Urinary bladder (tissue), 3 donors: ENCODE measurements at regions not wholly inside any gene's neighbourhood (a gene's known extent, or its start where the extent isn't known, plus 50 kb on each side); places are given as distances from the start of the nearest gene placed in this dataset.

Experiments
- DNase-seq: peaks from one replicate; pipeline ENCODE4 v3.0.0-alpha.2; 2015; ENCODE audit errors: extremely low spot score
- H3K27ac ChIP-seq: one replicate; pipeline ENCODE4 v1.5.1; 2013; ENCODE audit warnings: low read depth, mild to moderate bottlenecking, moderate library complexity
- H3K36me3 ChIP-seq: one replicate; pipeline ENCODE4 v1.6.1; 2013; ENCODE audit warnings: mild to moderate bottlenecking, moderate library complexity; ENCODE audit not compliant: insufficient read depth
- H3K4me1 ChIP-seq: one replicate; pipeline ENCODE4 v1.6.1; 2013; ENCODE audit warnings: mild to moderate bottlenecking, moderate library complexity; ENCODE audit not compliant: insufficient read depth
- H3K4me3 ChIP-seq: one replicate; pipeline ENCODE4 v1.5.1; 2013; ENCODE audit warnings: low read depth, low read length
- WGBS: extraction: QIAGEN DNeasy Blood & Tissue Kit; methylation state at CpG from one replicate; pipeline ENCODE4 v1.1.7; 2013; 5-methylcytosine and 5-hydroxymethylcytosine counted together
- donor health status: healthy with polysubstance abuse.
- donor health status: healthy.

DNA sequence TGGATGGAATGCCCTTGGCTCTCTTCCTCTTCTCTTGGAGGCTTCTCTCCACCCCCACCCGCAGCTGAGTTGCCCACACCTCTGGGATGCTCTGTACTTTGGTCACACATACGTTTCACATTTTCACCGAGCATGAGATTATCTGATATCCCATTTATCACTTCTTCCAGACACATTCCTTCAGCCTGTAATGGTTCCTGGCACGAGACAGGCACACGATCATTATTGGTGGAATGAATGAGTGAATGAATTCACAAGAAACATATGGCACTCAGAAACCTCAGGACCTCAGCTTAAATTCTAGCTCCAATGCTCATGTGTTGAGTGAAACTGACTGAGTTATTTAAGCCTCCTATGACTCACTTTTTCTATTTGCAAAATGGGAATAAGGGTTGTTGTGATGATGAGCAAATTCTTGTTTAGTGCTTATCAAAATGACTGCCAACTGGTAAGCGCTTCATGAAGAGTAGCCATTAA lies 242.7 kb upstream of the JUN start:
- no peak for DNase-seq
- WGBS, result 77% methylated on average over 6 of the region's 6 CpGs

DNA sequence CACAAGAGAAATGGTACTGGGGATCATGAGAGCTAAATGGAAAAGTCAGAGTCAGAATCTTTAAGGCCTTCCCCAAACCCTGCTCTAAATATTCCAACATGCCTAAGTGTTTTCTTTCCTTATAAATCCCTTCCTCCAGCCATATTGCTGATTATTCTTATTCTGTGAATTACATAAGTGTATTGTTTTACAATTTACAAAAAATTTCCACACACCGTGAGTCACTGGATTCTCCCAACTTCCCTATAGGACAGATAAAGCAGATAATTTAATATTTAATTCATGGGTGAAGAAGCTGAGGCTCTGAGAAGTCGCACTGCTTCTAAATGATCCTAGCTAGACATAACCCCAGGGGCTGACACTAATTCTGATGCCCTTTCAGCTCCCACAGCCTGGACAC lies 243.3 kb upstream of the JUN start:
- Histone ChIP-seq H3K4me3 (no peak overlapping the region), H3K4me1 (no peaks in the 10 kb centered on the region), H3K27ac (no peak overlapping the region), H3K36me3 (no peaks in the 10 kb centered on the region)
- no peak for DNase-seq
- 94% methylated on average over 2 of the region's 2 CpGs for WGBS

More for the DNA sequence above, 242.7 kb upstream of the JUN start:
- Histone ChIP-seq H3K4me1 (no peaks in the 10 kb centered on the region), H3K27ac (no peak overlapping the region), H3K4me3 (no peak overlapping the region), H3K36me3 (no peaks in the 10 kb centered on the region)

- Histone ChIP-seq H3K4me3 (no peak overlapping the region), H3K27ac (no peak overlapping the region), H3K4me1 (no peaks in the 10 kb centered on the region), H3K36me3 (no peaks in the 10 kb centered on the region)
- 96% methylated on average over 3 of the region's 3 CpGs for WGBS
- DNase-seq, result no peak
Measured at GRCh38 chr1:59028048-59028447, 244.2 kb upstream of the JUN start.

- 68% methylated on average over 5 of the region's 5 CpGs for WGBS
- H3K27ac ChIP-seq, result no peak overlapping the region
- H3K4me1 ChIP-seq, result no peaks in the 10 kb centered on the region
Measured at GRCh38 chr1:59029411-59030167, 245.7 kb upstream of the JUN start.

DNA sequence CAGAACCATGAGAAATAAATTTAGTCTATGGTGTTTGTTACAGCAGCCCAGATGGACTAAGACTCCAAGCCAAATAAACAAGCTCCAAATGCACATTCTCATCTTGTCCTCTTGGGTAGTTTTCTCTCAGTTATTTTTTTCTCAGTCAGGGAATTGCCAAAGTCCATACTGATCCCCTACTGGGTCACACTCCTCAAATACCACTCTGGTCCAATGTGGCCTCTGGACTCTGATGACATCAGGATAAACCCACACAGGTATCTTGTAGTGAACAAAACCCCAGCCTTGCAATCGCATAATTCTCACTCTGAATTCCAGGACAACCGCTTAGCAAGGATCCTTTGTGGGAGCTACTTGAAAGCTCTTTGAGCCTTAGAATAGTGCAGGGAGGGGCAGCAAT lies 248.4 kb upstream of the JUN start:
- H3K4me3 ChIP-seq, result no peak overlapping the region
- H3K36me3 ChIP-seq, result no peaks in the 10 kb centered on the region
- WGBS, result over 99% methylated on average over 2 of the region's 2 CpGs
- H3K27ac ChIP-seq, result no peak overlapping the region
- DNase-seq, result no peak
- no peaks in the 10 kb centered on the region for H3K4me1 ChIP-seq

More at GRCh38 chr1:59029411-59030167, 245.7 kb upstream of the JUN start:
- Histone ChIP-seq H3K36me3 (no peaks in the 10 kb centered on the region), H3K4me3 (no peak overlapping the region)
- no peak for DNase-seq

DNA sequence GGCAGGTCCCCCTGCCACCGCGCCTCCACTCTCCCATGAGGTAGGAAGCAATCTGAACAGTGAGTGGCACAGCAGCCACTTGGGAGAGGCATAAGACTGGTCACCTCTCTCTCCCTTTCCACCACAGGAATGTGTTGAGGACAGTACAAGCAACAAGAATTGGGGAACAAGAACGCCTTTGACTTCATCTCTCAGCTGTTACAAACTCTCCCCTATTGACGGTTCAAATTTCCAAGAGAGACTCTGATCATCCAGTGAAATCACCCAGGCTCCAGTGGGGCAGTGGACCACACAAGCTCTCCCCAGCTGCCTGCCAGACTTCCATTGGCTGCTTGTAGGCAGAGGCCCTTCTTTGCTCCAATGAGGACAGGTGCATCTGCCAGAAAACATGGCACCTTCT lies 249.9 kb upstream of the JUN start:
- no peak overlapping the region for H3K4me3 ChIP-seq
- no peak for DNase-seq
- no peaks in the 10 kb centered on the region for H3K4me1 ChIP-seq
- H3K36me3 ChIP-seq, result no peaks in the 10 kb centered on the region
- WGBS, result 95% methylated on average over 4 of the region's 4 CpGs
- H3K27ac ChIP-seq, result no peak overlapping the region

DNA sequence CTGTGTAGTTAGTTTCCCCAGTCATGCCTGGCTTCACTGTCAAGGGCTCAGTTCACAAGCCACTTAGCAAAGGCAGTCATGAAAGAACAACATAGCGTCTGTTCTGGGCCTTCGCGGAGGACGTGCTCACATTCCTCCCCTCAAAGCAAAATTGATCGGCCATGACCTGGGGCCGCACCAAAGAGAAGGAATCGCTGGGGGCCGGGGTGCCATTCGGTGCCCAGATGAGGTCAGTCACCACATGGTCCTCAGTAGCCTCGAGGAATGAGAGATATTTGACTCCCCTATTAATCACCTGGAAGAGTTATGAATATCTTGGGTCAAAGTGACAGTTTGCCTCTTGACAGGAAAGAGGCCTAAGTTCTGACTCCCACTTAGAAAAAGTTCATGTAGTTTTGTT lies 251.1 kb upstream of the JUN start:
- no peak for DNase-seq
- Histone ChIP-seq H3K27ac (no peak overlapping the region), H3K36me3 (no peaks in the 10 kb centered on the region), H3K4me3 (no peak overlapping the region), H3K4me1 (no peaks in the 10 kb centered on the region)
- WGBS, result 84% methylated on average over 10 of the region's 10 CpGs

DNA sequence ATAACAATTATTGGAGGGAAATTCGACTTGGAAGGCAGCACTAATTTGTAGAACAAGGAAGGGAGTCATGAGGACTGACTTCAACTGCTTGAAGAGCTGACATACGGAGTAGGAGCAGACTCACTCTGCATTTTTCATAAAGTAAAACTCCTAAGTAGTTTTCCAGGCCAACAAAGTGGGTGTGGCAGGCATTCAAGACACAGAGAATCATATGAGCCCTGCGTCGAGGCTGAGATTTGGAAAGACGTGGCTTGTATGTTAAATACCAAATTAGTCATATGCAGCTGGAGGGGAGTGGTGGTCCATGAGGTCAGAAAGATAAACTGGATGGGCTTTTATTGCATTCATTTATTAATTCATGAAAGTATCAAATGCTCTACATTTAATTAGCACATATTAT lies 255.7 kb upstream of the JUN start:
- no peak overlapping the region for H3K27ac ChIP-seq
- H3K4me3 ChIP-seq, result no peak overlapping the region
- no peaks in the 10 kb centered on the region for H3K36me3 ChIP-seq
- DNase-seq, result no peak
- WGBS, result 72% methylated on average over 5 of the region's 5 CpGs
- H3K4me1 ChIP-seq, result no peaks in the 10 kb centered on the region

- DNase-seq, result no peak
- Histone ChIP-seq H3K36me3 (no peaks in the 10 kb centered on the region), H3K27ac (no peak overlapping the region), H3K4me3 (no peak overlapping the region), H3K4me1 (no peaks in the 10 kb centered on the region)
- 94% methylated on average over 2 of the region's 2 CpGs for WGBS
Measured at GRCh38 chr1:59040486-59040885, 256.4 kb upstream of the FGGY start.

DNA sequence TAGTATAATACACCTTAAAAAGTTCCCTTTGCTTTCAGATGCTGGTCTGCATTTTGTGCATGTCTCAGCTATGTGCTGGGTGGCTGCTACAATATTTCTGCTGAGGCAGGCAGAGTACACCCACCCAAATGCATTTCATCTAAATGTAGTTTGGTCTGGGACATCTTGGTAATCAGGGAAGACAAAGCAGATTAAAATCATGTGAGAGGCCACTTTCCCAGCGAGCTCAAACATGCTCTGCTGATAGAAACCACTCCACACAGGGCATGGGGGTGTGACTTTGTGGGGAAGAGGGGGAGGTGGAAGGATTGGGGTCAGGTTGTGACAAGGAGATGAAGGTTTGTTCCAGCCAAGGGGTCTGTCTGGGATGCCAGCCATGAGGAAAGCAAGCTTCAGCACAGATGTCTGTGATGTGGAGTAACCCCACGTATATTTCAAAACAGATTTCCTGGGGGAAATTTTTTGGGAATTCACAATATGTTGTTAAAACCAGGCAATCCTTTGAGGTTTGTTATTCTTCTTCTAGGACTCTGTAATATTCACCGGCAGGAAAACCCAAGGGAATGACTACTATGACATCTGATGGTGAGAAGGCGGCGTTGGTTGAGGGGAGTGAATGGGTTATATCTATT lies 255.1 kb upstream of the FGGY start:
- no peaks in the 10 kb centered on the region for H3K4me1 ChIP-seq
- H3K4me3 ChIP-seq, result no peak overlapping the region
- DNase-seq, result no peak
- WGBS, result 70% methylated on average over 5 of the region's 5 CpGs
- H3K27ac ChIP-seq, result no peak overlapping the region
- H3K36me3 ChIP-seq, result no peaks in the 10 kb centered on the region

GRCh38 chr1:59043796-59044195 lies 253.1 kb upstream of the FGGY start:
- WGBS, result 17% methylated on average over 4 of the region's 4 CpGs
- Histone ChIP-seq H3K27ac (peak overlapping the region; percentile 14), H3K36me3 (no peaks in the 10 kb centered on the region), H3K4me3 (no peak overlapping the region), H3K4me1 (no peaks in the 10 kb centered on the region)
- DNase-seq, result no peak

DNA sequence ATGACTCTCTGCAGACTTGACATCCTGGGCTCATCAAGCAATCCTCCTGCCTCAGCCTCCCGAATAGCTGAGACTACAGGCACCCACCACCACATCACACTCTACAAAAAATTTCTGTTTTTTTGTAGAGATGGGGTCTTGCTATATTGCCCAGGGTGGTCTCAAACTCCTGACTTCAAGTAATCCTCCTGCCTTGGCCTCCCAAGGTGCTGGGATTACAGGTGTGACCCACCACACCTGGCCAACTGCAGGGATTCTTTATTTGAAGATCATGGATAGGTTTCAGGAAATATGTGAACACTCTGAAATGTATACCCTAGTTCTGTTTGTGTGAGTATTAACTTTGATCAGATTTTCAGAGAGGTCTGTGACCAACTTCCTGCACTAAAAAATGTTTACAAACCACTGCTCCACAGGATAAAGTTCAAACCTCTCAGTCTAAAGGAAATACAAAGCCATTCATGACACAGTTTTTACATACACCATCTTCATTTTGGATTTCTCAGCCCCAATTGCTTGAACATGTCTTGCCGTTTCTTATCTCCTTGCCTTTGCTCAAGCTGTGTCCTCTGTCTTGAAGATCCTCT lies 252.3 kb upstream of the FGGY start:
- no peak overlapping the region for H3K4me3 ChIP-seq
- H3K4me1 ChIP-seq, result no peaks in the 10 kb centered on the region
- no peak overlapping the region for H3K27ac ChIP-seq
- DNase-seq, result no peak
- H3K36me3 ChIP-seq, result no peaks in the 10 kb centered on the region
- 91% methylated on average over 2 of the region's 2 CpGs for WGBS

- H3K4me1 ChIP-seq, result no peaks in the 10 kb centered on the region
- no peak for DNase-seq
Measured at GRCh38 chr1:59045137-59045536, 251.8 kb upstream of the FGGY start.

GRCh38 chr1:59045636-59046035 lies 251.3 kb upstream of the FGGY start:
- 93% methylated on average over 5 of the region's 5 CpGs for WGBS
- Histone ChIP-seq H3K4me1 (no peaks in the 10 kb centered on the region), H3K36me3 (no peaks in the 10 kb centered on the region), H3K27ac (no peak overlapping the region), H3K4me3 (no peak overlapping the region)
- DNase-seq, result no peak

More at GRCh38 chr1:59045137-59045536, 251.8 kb upstream of the FGGY start:
- no peak overlapping the region for H3K4me3 ChIP-seq
- H3K36me3 ChIP-seq, result no peaks in the 10 kb centered on the region
- no peak overlapping the region for H3K27ac ChIP-seq
- 90% methylated on average over 3 of the region's 3 CpGs for WGBS
